Glutamatergic neuron (in vitro differentiated cells): ENCODE measurements at regions not wholly inside any gene's neighbourhood (a gene's known extent, or its start where the extent isn't known, plus 50 kb on each side); places are given as distances from the start of the nearest gene placed in this dataset.

Experiments used
- DNase-seq: peaks from one replicate; pipeline ENCODE4 v3.0.0; 2022
- H3K27ac Mint-ChIP-seq: one replicate; pipeline ENCODE4 v1.8.0; 2020; ENCODE audit warnings: mild to moderate bottlenecking, mixed read lengths, inconsistent platforms; ENCODE audit not compliant: unreplicated experiment
- H3K27me3 Mint-ChIP-seq: one replicate; pipeline ENCODE4 v1.8.0; 2020; ENCODE audit warnings: mild to moderate bottlenecking, moderate library complexity, mixed read lengths, inconsistent platforms; ENCODE audit not compliant: unreplicated experiment
- H3K36me3 Mint-ChIP-seq: one replicate; pipeline ENCODE4 v1.8.0; 2020; ENCODE audit warnings: mild to moderate bottlenecking, mixed read lengths, inconsistent platforms; ENCODE audit not compliant: unreplicated experiment
- H3K4me1 Mint-ChIP-seq: one replicate; pipeline ENCODE4 v1.8.0; 2020; ENCODE audit warnings: mild to moderate bottlenecking, low read depth, mixed read lengths, inconsistent platforms; ENCODE audit not compliant: unreplicated experiment
- H3K4me3 Mint-ChIP-seq: one replicate; pipeline ENCODE4 v1.8.0; 2020; ENCODE audit warnings: mild to moderate bottlenecking, mixed read lengths, inconsistent platforms; ENCODE audit not compliant: unreplicated experiment
- H3K9me3 Mint-ChIP-seq: one replicate; pipeline ENCODE4 v1.8.0; 2020; ENCODE audit warnings: mild to moderate bottlenecking, moderate library complexity, mixed read lengths, inconsistent platforms; ENCODE audit not compliant: unreplicated experiment
- TF ChIP-seq, protein P1 (sequence below): fragments of 200-600 bp; sonication (generic); IDR thresholded peaks from one replicate; pipeline ENCODE4 v1.5.0; 2021; ENCODE audit not compliant: partially characterized antibody, unreplicated experiment

DNA sequence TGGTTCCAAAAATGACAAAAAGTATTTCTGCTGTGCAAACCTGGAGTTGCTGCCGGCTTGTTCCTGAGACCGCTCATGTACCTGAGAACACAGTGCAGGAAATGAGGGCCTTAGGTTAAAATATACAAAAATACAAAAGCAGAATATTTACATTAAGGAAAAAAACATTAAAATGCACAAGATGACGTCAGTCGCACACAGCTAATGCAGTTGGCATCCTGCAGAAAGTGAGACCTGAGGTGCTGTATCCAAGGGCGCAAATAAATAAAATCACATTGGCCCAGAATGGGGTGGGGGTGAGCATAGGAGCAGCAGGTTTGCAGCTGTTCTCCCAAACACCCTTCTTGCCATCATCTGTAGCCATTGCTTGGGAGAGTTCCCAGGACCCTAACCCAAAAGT is 310.6 kb upstream of the BTBD3 start:
- Mint-ChIP-seq H3K27me3 (peaks cover 2% of the 10 kb centered on the region), H3K27ac (no peak overlapping the region), H3K4me3 (no peak overlapping the region), H3K4me1 (no peaks in the 10 kb centered on the region), H3K36me3 (no peaks in the 10 kb centered on the region), H3K9me3 (peaks cover 3% of the 10 kb centered on the region)
- TF ChIP-seq, protein P1, sequence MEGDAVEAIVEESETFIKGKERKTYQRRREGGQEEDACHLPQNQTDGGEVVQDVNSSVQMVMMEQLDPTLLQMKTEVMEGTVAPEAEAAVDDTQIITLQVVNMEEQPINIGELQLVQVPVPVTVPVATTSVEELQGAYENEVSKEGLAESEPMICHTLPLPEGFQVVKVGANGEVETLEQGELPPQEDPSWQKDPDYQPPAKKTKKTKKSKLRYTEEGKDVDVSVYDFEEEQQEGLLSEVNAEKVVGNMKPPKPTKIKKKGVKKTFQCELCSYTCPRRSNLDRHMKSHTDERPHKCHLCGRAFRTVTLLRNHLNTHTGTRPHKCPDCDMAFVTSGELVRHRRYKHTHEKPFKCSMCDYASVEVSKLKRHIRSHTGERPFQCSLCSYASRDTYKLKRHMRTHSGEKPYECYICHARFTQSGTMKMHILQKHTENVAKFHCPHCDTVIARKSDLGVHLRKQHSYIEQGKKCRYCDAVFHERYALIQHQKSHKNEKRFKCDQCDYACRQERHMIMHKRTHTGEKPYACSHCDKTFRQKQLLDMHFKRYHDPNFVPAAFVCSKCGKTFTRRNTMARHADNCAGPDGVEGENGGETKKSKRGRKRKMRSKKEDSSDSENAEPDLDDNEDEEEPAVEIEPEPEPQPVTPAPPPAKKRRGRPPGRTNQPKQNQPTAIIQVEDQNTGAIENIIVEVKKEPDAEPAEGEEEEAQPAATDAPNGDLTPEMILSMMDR: no peak
- DNase-seq: no peak

- Mint-ChIP-seq H3K4me1 (no peaks in the 10 kb centered on the region), H3K27ac (no peak overlapping the region), H3K36me3 (no peaks in the 10 kb centered on the region), H3K4me3 (no peak overlapping the region), H3K9me3 (peaks cover 3% of the 10 kb centered on the region), H3K27me3 (peaks cover 2% of the 10 kb centered on the region)
- TF ChIP-seq, protein P1: no peak
- DNase-seq: no peak
These were observed 309.0 kb upstream of the BTBD3 start for GRCh38 chr20:11608736-11609135.

- no peak for DNase-seq
- Mint-ChIP-seq H3K27ac (no peak overlapping the region), H3K4me3 (no peak overlapping the region), H3K36me3 (no peaks in the 10 kb centered on the region), H3K9me3 (no peaks in the 10 kb centered on the region), H3K4me1 (no peaks in the 10 kb centered on the region), H3K27me3 (no peaks in the 10 kb centered on the region)
- TF ChIP-seq, protein P1: no peak
These were observed 293.0 kb upstream of the BTBD3 start for GRCh38 chr20:11624704-11625103.

DNA sequence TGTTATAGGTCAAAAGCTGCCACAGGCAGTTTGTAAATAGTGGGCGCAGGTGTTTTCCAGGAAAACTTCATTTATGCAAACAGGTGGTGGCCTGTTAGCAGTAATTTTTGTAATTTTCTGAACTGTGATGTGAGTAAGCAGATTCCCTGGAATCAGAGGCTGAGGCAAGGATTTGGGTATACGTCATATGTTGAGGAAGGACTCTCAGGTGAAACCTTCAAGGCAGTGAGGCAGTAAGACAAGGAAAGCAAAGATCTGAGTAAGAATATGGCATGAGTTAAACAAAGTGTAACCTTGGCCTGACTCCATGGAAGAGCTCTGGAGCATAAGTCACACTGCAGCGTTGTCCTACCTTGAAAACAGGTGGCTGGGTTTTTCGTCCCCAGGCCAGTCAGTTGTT is 291.1 kb upstream of the BTBD3 start:
- Mint-ChIP-seq H3K36me3 (no peaks in the 10 kb centered on the region), H3K4me3 (no peak overlapping the region), H3K9me3 (no peaks in the 10 kb centered on the region), H3K27me3 (no peaks in the 10 kb centered on the region), H3K4me1 (no peaks in the 10 kb centered on the region), H3K27ac (no peak overlapping the region)
- TF ChIP-seq, protein P1: no peak
- DNase-seq: no peak

- no peak for DNase-seq
- Mint-ChIP-seq H3K9me3 (no peaks in the 10 kb centered on the region), H3K4me1 (peaks cover 6% of the 10 kb centered on the region), H3K4me3 (no peak overlapping the region), H3K27me3 (no peaks in the 10 kb centered on the region), H3K36me3 (no peaks in the 10 kb centered on the region), H3K27ac (no peak overlapping the region)
- TF ChIP-seq, protein P1: no peak
These were observed 274.8 kb upstream of the BTBD3 start for GRCh38 chr20:11642866-11643265.
